ENCODE measurements at regions not wholly inside any gene's neighbourhood (a gene's known extent, or its start where the extent isn't known, plus 50 kb on each side); places are given as distances from the start of the nearest gene placed in this dataset.

DNA sequence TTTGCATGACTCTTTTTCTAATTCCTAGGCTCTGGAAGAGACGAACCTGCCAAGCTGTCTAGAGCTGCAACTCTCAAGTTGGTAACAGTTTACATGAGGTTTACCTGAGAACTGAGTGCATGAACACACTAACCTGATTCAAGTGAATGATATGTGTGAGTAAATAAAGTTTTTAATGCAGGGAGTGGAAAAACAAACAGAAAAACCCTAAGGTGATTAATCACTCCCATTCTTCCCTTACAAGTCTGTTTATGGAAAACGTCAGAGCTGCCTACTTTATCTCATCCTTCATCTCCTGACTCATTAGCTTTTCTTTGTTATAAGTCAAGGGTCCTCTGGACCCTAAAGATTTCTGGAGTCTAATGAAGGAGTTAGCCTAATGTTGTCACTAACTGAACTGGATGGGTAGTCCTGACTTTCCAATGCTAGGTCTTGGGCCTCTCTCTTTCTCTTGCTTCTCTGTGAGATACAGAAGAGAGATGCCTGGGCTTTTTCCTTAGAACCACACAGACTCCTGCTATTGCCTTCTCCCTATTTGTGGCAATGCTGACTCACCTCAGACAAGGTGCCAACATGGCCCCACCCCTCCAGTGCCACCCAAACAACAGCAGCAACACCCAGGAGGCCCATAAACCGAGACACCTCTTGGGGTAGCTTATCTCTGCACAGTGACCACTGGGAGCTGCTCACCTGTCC, 952.4 kb downstream of the EPHA4 start:
- TF ChIP-seq, protein P1, sequence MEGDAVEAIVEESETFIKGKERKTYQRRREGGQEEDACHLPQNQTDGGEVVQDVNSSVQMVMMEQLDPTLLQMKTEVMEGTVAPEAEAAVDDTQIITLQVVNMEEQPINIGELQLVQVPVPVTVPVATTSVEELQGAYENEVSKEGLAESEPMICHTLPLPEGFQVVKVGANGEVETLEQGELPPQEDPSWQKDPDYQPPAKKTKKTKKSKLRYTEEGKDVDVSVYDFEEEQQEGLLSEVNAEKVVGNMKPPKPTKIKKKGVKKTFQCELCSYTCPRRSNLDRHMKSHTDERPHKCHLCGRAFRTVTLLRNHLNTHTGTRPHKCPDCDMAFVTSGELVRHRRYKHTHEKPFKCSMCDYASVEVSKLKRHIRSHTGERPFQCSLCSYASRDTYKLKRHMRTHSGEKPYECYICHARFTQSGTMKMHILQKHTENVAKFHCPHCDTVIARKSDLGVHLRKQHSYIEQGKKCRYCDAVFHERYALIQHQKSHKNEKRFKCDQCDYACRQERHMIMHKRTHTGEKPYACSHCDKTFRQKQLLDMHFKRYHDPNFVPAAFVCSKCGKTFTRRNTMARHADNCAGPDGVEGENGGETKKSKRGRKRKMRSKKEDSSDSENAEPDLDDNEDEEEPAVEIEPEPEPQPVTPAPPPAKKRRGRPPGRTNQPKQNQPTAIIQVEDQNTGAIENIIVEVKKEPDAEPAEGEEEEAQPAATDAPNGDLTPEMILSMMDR (IDR thresholded peaks at IDR 0.05): no peak
- TF ChIP-seq EP300 (IDR thresholded peaks at IDR 0.05; ENCODE audit: low read depth) (no peak), POLR2AphosphoS5 (IDR thresholded peaks at IDR 0.05) (no peak), POLR2A (IDR thresholded peaks at IDR 0.05) (no peak)
- H3K9me3 ChIP-seq: no peaks in the 10 kb centered on the region
- DNase-seq: no peak
- no peaks in the 10 kb centered on the region for H3K4me1 ChIP-seq
- no peaks in the 10 kb centered on the region for H3K36me3 ChIP-seq
- no peak overlapping the region for H3K4me3 ChIP-seq
- H3K27me3 ChIP-seq: no peaks in the 10 kb centered on the region
- 40 to 47% methylated on average over 2 to 3 of the region's 3 CpGs for WGBS, 2 donors (ENCODE audit: low coverage in 1 of 2)
- in situ Hi-C loops (cut with MboI; ENCODE audit: low pct_ligation_motif_present in 1 of 4, low pct_unique_long_range_greater_than_20kb in 1 of 4, low sequenced_read_pairs in 3 of 4) (no loop called here), intact Hi-C loops (cut with DNase I; ENCODE audit: low total_unique reads) (no loop called here)
- no peak overlapping the region for H3K27ac ChIP-seq

DNA sequence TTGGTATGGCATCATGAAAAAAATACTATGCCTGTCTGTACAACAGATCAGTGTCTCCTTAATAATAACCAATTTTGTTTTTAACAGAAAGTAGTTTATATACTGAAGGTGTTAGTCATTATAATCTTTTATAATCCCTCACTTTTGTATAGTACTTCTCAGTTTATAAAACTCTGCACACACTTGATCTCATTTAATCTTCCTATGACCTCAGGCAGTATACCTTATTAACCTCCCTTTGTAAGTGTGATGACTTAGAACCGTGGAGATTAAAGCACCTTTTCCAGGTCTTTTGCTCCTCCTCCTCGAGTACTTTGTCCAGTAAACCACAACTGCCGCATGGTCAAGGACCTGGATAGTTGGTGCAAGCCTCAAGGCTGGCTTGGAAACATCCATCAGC, 945.5 kb downstream of the EPHA4 start:
- H3K4me3 ChIP-seq: no peak overlapping the region
- in situ Hi-C loops (cut with MboI; ENCODE audit: low pct_ligation_motif_present in 1 of 4, low pct_unique_long_range_greater_than_20kb in 1 of 4, low sequenced_read_pairs in 3 of 4): no loop called here
- H3K9me3 ChIP-seq: no peaks in the 10 kb centered on the region
- no peak overlapping the region for H3K27ac ChIP-seq
- intact Hi-C loops (cut with DNase I; ENCODE audit: low total_unique reads): no loop called here
- WGBS, 2 donors (ENCODE audit: low coverage in 1 of 2): 14 to 74% methylated on average over 1 to 3 of the region's 3 CpGs
- H3K27me3 ChIP-seq: no peaks in the 10 kb centered on the region
- TF ChIP-seq EP300 (IDR thresholded peaks at IDR 0.05; ENCODE audit: low read depth) (no peak), POLR2A (IDR thresholded peaks at IDR 0.05) (no peak), POLR2AphosphoS5 (IDR thresholded peaks at IDR 0.05) (no peak)
- TF ChIP-seq, protein P1 (IDR thresholded peaks at IDR 0.05): no peak
- H3K4me1 ChIP-seq: no peaks in the 10 kb centered on the region
- DNase-seq: no peak
- no peaks in the 10 kb centered on the region for H3K36me3 ChIP-seq

DNA sequence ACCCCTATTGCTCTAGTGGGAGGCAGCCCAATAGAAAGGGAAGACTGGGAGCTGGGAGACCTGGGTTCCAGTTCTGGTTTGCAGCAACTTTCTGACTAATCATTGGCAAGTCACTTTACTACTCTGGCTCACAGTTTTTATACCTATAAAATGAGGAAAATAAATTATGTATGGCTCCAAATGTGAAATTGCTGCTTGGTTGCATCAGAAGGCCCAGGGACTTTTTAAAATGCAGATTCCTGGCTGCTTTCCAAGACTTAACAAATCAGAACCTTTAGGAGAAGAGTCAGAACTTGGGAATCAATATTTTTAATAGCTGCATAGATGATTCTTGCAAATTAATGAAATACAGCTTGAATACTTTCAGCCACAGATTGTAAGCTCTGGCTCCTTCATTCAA, 943.9 kb downstream of the EPHA4 start:
- DNase-seq: no peak
- in situ Hi-C loops (cut with MboI; ENCODE audit: low pct_ligation_motif_present in 1 of 4, low pct_unique_long_range_greater_than_20kb in 1 of 4, low sequenced_read_pairs in 3 of 4): no loop called here
- no peaks in the 10 kb centered on the region for H3K27me3 ChIP-seq
- intact Hi-C loops (cut with DNase I; ENCODE audit: low total_unique reads): no loop called here
- TF ChIP-seq, protein P1 (IDR thresholded peaks at IDR 0.05): no peak
- TF ChIP-seq EP300 (IDR thresholded peaks at IDR 0.05; ENCODE audit: low read depth): no peak
- no peak for TF ChIP-seq POLR2A (IDR thresholded peaks at IDR 0.05)
- TF ChIP-seq POLR2AphosphoS5 (IDR thresholded peaks at IDR 0.05): no peak
- H3K4me3 ChIP-seq: no peak overlapping the region
- no peaks in the 10 kb centered on the region for H3K4me1 ChIP-seq
- no peak overlapping the region for H3K27ac ChIP-seq
- H3K36me3 ChIP-seq: no peaks in the 10 kb centered on the region
- no peaks in the 10 kb centered on the region for H3K9me3 ChIP-seq

DNA sequence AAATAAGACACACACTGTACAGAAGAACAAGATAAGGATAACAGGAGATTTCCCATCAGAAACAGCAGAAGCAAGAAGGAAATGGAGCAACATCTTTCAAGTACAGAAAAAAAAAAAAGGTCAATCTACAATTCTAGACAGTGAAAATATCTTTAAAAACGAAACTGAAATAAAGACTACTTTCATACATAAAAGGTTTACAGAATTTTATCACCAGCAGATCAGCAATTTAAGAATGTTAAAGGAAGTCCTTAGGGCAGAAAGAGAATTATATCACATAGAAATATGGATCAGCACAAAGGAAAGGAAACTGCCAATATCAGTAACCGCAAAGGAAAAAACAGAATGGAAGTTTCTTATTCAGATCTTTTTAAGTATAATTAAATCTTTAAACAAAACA, 931.0 kb downstream of the EPHA4 start:
- TF ChIP-seq, protein P1 (IDR thresholded peaks at IDR 0.05): no peak
- TF ChIP-seq POLR2AphosphoS5 (IDR thresholded peaks at IDR 0.05): no peak
- no peak for TF ChIP-seq EP300 (IDR thresholded peaks at IDR 0.05; ENCODE audit: low read depth)
- TF ChIP-seq POLR2A (IDR thresholded peaks at IDR 0.05): no peak
- no peaks in the 10 kb centered on the region for H3K9me3 ChIP-seq
- H3K4me3 ChIP-seq: no peak overlapping the region
- intact Hi-C loops (cut with DNase I; ENCODE audit: low total_unique reads): no loop called here
- H3K27me3 ChIP-seq: no peaks in the 10 kb centered on the region
- no peaks in the 10 kb centered on the region for H3K4me1 ChIP-seq
- DNase-seq: no peak
- in situ Hi-C loops (cut with MboI; ENCODE audit: low pct_ligation_motif_present in 1 of 4, low pct_unique_long_range_greater_than_20kb in 1 of 4, low sequenced_read_pairs in 3 of 4): no loop called here
- H3K36me3 ChIP-seq: no peaks in the 10 kb centered on the region
- no peak overlapping the region for H3K27ac ChIP-seq
- 22 to 42% methylated on average over 2 of the region's 2 CpGs for WGBS, 2 donors (ENCODE audit: low coverage in 1 of 2)

All from transverse colon (tissue), 4 donors.